Body of pancreas (tissue), 4 donors: ENCODE measurements at regions not wholly inside any gene's neighbourhood (a gene's known extent, or its start where the extent isn't known, plus 50 kb on each side); places are given as distances from the start of the nearest gene placed in this dataset.

Experiments
- ATAC-seq: fragments of 150-250 bp; one replicate; pipeline ENCODE4 v1.9.1; 2016
- DNase-seq, 4 donors: peaks; one replicate each; pipeline ENCODE4 v3.0.0-alpha.2; 2019
- H3K27ac ChIP-seq, 4 donors: fragments of 200-600 bp; sonication (generic); 1 replicate in 3 of 4; 2 replicates in 1 of 4; pipeline versions ENCODE4 v1.5.1 to v1.6.1; 2016 to 2019; ENCODE audit warnings: mild to moderate bottlenecking in 1 of 4, mixed read lengths in 1 of 4, moderate library complexity in 1 of 4
- H3K27me3 ChIP-seq, 2 donors: fragments of 200-600 bp; sonication (generic); one replicate each; pipeline ENCODE4 v1.6.0; 2016; ENCODE audit warnings: mild to moderate bottlenecking in 1 of 2
- H3K36me3 ChIP-seq, 2 donors: fragments of 200-600 bp; sonication (generic); replicated peaks in 1 of 2; 2 replicates each; pipeline ENCODE4 v1.5.1; 2016; ENCODE audit warnings: low read depth in 2 of 2; ENCODE audit not compliant: insufficient read depth in 1 of 2
- H3K4me1 ChIP-seq: fragments of 200-600 bp; sonication (generic); one replicate; pipeline ENCODE4 v1.6.0; 2016
- H3K4me3 ChIP-seq, 2 donors: fragments of 200-600 bp; sonication (generic); 1 replicate in 1 of 2; 2 replicates in 1 of 2; pipeline ENCODE4 v1.5.1; 2016 to 2019
- H3K9me3 ChIP-seq, 3 donors: fragments of 200-600 bp; sonication (generic); 1 replicate in 2 of 3; 2 replicates in 1 of 3; pipeline ENCODE4 v1.5.1; 2016
- POLR2A ChIP-seq, 3 donors: fragments of 450-650 bp; IDR thresholded peaks; one replicate each; pipeline ENCODE4 v1.6.1; 2016; ENCODE audit warnings: antibody characterized with exemption in 3 of 3, mild to moderate bottlenecking in 2 of 3
- WGBS, 2 donors: methylation state at CpG; one replicate each; pipeline ENCODE4 v1.1.5; 2017; 5-methylcytosine and 5-hydroxymethylcytosine counted together
- intact Hi-C: fragments of 100-400 bp; cut with DNase I; formaldehyde crosslinking; loops from one replicate; pipeline ENCODE4 v1.15.1; 2023
- TF ChIP-seq, protein P1 (sequence below), 7 experiments: fragments of 450-650 bp in 4 of 7; fragments of 200-600 bp in 3 of 7; sonication (generic) in 3 of 7; IDR thresholded peaks; one replicate each; pipeline ENCODE4 v1.5.1; 2016 to 2019; ENCODE audit warnings: antibody characterized with exemption in 7 of 7

DNA sequence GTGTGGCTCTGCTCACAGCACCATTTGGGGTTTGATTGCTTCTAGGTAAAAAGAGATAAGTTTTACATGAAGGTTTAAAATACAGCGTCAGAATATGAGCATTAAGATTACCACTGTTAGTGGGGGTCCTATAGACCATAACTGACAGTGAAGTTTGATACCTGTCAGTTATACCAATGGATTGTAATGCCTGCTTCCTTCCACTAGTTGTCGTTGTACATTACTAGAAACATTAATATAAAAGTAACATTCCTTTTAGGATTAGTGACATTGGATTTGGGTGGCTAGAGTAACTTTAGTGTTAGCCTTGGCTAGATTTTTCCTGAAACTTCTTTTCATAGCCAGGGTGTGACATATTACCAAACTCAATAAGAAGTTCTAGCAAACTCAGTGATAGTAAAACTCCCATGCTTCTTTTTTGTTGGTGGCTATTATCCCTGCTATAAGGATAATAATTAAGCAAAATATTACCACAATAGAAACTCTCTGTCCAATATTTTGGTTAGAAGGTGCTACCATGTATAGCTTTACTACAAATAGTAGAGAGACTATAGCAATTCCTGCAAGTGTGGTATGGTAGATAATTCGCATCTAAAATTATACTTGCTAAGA is 57.1 kb downstream of the FAM181B start:
- TF ChIP-seq, protein P1, sequence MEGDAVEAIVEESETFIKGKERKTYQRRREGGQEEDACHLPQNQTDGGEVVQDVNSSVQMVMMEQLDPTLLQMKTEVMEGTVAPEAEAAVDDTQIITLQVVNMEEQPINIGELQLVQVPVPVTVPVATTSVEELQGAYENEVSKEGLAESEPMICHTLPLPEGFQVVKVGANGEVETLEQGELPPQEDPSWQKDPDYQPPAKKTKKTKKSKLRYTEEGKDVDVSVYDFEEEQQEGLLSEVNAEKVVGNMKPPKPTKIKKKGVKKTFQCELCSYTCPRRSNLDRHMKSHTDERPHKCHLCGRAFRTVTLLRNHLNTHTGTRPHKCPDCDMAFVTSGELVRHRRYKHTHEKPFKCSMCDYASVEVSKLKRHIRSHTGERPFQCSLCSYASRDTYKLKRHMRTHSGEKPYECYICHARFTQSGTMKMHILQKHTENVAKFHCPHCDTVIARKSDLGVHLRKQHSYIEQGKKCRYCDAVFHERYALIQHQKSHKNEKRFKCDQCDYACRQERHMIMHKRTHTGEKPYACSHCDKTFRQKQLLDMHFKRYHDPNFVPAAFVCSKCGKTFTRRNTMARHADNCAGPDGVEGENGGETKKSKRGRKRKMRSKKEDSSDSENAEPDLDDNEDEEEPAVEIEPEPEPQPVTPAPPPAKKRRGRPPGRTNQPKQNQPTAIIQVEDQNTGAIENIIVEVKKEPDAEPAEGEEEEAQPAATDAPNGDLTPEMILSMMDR (IDR thresholded peaks at IDR 0.05), result peak in 5 of 7 experiments; percentile 12 to 34 (median 22)
- no peak for TF ChIP-seq POLR2A (IDR thresholded peaks at IDR 0.05)
- Histone ChIP-seq H3K36me3 (no peaks in the 10 kb centered on the region), H3K27ac (no peak overlapping the region), H3K4me1 (no peaks in the 10 kb centered on the region), H3K27me3 (no peaks in the 10 kb centered on the region), H3K4me3 (no peak overlapping the region), H3K9me3 (no peaks in the 10 kb centered on the region)
- no peak for ATAC-seq
- WGBS, 2 donors, result 53 to 65% methylated on average over 2 to 3 of the region's 3 CpGs
- intact Hi-C loops, result no loop called here
- DNase-seq, result no peak

DNA sequence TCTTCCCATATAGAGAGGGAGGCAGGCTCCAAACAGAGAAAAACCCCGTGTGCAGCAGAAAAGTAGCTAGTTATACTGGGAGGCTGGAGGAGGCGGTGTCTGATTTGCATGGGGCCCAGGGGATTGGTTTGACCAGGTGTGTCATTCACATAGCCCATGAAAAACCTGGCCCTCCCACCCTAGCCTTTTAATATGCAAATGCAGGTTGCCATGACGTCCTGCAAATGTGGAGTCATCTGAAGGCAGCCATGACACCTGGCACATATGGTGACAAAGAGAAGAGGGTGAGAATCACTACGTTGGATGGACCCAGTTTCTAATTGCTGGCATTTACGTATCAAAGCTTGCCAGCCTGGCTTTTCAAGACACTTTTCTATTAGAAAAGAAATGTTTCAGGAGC is 57.8 kb downstream of the FAM181B start:
- TF ChIP-seq POLR2A (IDR thresholded peaks at IDR 0.05), result no peak
- TF ChIP-seq, protein P1 (IDR thresholded peaks at IDR 0.05), result no peak
- Histone ChIP-seq H3K27me3 (no peaks in the 10 kb centered on the region), H3K36me3 (no peaks in the 10 kb centered on the region), H3K27ac (no peak overlapping the region), H3K4me1 (no peaks in the 10 kb centered on the region), H3K9me3 (no peaks in the 10 kb centered on the region), H3K4me3 (no peak overlapping the region)
- ATAC-seq, result no peak
- DNase-seq, result no peak
- WGBS, 2 donors, result 62 to 64% methylated on average over 5 of the region's 5 CpGs
- intact Hi-C loops, result no loop called here

DNA sequence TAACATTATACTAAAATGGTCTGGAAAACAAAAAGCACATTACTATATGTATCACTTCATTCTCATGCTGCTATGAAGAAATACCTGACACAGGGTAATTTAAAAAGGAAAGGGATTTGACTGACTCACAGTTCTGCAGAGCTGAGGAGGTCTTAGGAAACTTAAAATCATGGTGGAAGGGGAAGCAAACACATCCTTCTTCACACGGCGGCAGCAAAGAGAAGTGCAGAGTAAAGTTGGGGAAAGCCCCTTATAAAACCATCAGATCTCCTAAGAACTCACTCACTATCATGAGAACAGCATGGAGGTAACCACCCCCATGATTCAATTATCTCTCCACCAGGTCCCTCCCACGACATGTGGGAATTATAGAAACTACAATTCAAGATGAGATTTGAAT is 60.0 kb downstream of the FAM181B start:
- ATAC-seq (no peak), DNase-seq (no peak)
- 56 to 61% methylated on average over 3 of the region's 3 CpGs for WGBS, 2 donors
- intact Hi-C loops, result no loop called here
- H3K27me3 ChIP-seq, result no peaks in the 10 kb centered on the region
- no peaks in the 10 kb centered on the region for H3K36me3 ChIP-seq
- no peaks in the 10 kb centered on the region for H3K9me3 ChIP-seq
- H3K4me1 ChIP-seq, result no peaks in the 10 kb centered on the region
- TF ChIP-seq POLR2A (IDR thresholded peaks at IDR 0.05), result no peak
- TF ChIP-seq, protein P1 (IDR thresholded peaks at IDR 0.05), result no peak
- no peak overlapping the region for H3K27ac ChIP-seq
- H3K4me3 ChIP-seq, result no peak overlapping the region

DNA sequence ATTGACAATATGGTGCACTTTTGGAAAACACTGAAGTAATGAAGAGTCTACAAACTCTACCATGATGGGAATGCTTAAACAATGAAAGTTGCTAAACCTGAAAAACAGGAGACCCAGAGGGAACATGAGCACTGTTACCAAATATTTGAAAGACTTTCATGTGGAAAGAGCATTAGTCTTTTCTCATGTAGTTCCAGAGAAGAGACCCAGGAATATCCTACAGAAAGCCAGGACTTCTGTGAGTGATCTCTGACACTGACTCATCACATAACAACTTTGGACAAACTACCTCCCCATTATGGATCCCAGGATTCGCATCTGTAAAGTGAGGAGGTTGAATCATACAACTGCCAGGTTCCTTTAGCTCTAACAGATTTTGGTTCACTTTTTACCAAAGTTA is 62.2 kb downstream of the FAM181B start:
- Histone ChIP-seq H3K27ac (no peak overlapping the region), H3K4me3 (no peak overlapping the region), H3K36me3 (no peaks in the 10 kb centered on the region), H3K9me3 (no peaks in the 10 kb centered on the region), H3K4me1 (no peaks in the 10 kb centered on the region), H3K27me3 (no peaks in the 10 kb centered on the region)
- TF ChIP-seq POLR2A (IDR thresholded peaks at IDR 0.05), result no peak
- TF ChIP-seq, protein P1 (IDR thresholded peaks at IDR 0.05), result no peak
- intact Hi-C loops, result no loop called here
- ATAC-seq, result no peak
- 76 to 83% methylated on average over 1 of the region's 1 CpG for WGBS, 2 donors
- DNase-seq, result no peak

DNA sequence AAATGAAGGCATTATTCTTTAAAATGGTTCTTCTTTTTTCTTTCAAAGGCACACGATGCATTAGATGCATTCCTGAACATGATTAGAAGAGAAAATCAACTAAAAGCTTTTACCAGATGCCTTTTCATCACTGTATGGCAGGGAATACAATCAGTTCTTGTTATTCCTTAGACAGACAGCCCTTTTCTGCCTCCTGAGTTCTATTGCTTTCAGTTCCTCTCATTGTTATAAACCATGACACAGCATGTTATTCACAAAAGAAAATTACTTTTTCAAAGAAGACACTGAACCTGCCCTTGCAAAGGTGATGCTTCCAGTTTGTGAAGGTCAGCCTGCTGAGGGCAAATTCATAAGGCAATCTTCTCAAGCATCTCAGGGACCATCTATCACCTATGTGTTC is 70.1 kb downstream of the FAM181B start:
- no peak for TF ChIP-seq POLR2A (IDR thresholded peaks at IDR 0.05)
- TF ChIP-seq, protein P1 (IDR thresholded peaks at IDR 0.05), result no peak
- Histone ChIP-seq H3K27ac (no peak overlapping the region), H3K36me3 (no peaks in the 10 kb centered on the region), H3K27me3 (no peaks in the 10 kb centered on the region), H3K4me3 (no peak overlapping the region), H3K9me3 (no peaks in the 10 kb centered on the region), H3K4me1 (no peaks in the 10 kb centered on the region)
- ATAC-seq (no peak), DNase-seq (no peak)
- intact Hi-C loops, result no loop called here
- WGBS, 2 donors, result 44 to 64% methylated on average over 1 of the region's 1 CpG
